ENCODE measurements at regions not wholly inside any gene's neighbourhood (a gene's known extent, or its start where the extent isn't known, plus 50 kb on each side); places are given as distances from the start of the nearest gene placed in this dataset.
"Not testable (repeated sequence)": the region's sequence is repeated elsewhere in the genome, so short reads cannot be mapped to it uniquely, and the experiment has no call there.

DNA sequence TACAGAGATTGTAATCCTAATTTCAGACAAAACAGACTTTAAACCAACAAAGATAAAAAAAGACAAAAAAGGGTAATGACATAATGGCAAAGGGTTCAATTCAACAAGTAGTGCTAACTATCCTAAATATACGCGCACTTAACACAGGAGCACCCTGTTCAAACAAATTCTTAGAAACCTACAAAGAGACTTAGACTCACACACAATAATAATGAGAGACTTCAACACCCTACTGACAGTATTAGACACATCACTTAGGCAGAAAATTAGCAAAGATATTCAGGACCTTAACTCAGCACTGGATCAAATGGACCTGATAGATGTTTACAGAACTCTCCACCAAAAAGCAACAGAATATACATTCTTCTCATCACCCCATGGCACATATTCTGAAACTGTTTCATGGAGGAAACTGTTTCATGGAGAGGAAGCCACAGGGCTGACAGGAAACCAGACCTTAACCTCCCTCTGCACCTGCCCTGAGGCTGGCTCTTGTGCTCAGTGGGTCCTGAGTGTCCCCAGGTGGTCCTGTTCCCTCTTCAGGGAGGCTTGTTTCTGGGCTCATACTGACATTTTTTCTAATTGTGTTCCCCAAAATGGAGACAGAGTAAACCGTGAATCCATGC lies 54.7 kb downstream of the OR4M2 start:
- H3K4me1 ChIP-seq (ENCODE audit: insufficient read depth, insufficient read length); H3K9ac ChIP-seq (ENCODE audit: insufficient read length, low read depth); H3K9me3 ChIP-seq (ENCODE audit: insufficient read depth, low read length); DNase-seq (ENCODE audit: low read depth, low spot score); H3K36me3 ChIP-seq (ENCODE audit: insufficient read depth, insufficient read length, low read length); H3K4me3 ChIP-seq (ENCODE audit: insufficient read length, low read depth); H3K27me3 ChIP-seq (ENCODE audit: insufficient read depth, insufficient read length): not testable (repeated sequence)

DNA sequence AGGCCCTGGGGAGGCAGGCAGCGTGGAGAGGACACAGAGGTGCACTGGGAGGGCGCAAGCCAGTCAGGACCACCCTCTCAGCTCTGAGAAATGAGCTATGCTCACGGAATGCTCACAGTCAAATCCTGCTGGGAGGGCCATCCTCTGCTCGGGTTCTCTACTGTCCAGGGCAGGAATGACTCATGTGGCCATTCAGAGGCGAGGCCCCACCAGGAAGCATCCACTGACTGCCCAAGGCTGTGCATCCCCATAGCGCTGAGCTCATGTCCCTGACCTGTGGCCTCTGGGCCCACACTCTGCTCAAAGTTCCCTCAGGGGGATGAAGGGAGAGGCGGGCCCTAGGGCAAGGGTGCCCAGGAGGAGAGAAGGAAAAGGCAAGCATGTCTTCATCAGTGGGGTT lies 57.2 kb downstream of the OR4M2 start:
- not testable (repeated sequence) for DNase-seq (ENCODE audit: low read depth, low spot score); H3K36me3 ChIP-seq (ENCODE audit: insufficient read depth, insufficient read length, low read length); H3K9ac ChIP-seq (ENCODE audit: insufficient read length, low read depth); H3K4me3 ChIP-seq (ENCODE audit: insufficient read length, low read depth); H3K9me3 ChIP-seq (ENCODE audit: insufficient read depth, low read length); H3K27me3 ChIP-seq (ENCODE audit: insufficient read depth, insufficient read length); H3K4me1 ChIP-seq (ENCODE audit: insufficient read depth, insufficient read length)

DNA sequence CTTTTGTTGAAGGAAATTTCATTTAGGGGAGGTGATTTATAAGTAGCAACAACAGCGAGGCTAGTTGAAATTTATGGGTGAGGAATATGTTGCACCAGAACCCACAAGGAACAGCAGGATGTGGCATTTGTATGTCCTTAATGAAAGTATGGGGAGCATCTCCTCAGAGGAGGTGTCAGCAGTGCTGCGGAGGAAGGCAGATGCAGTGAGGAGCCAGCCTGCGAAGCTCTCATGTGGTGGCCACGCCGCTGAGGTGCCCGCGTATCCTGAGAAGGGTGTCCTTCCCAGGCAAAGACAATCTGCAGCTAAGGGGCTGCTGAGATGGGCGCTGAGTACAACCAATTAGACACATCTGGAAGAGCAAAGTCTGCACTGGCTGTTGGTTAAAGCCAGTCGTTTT lies 60.8 kb downstream of the OR4M2 start:
- H3K9ac ChIP-seq (ENCODE audit: insufficient read length, low read depth); H3K4me3 ChIP-seq (ENCODE audit: insufficient read length, low read depth); H3K9me3 ChIP-seq (ENCODE audit: insufficient read depth, low read length); DNase-seq (ENCODE audit: low read depth, low spot score); H3K4me1 ChIP-seq (ENCODE audit: insufficient read depth, insufficient read length); H3K36me3 ChIP-seq (ENCODE audit: insufficient read depth, insufficient read length, low read length); H3K27me3 ChIP-seq (ENCODE audit: insufficient read depth, insufficient read length): not testable (repeated sequence)

DNA sequence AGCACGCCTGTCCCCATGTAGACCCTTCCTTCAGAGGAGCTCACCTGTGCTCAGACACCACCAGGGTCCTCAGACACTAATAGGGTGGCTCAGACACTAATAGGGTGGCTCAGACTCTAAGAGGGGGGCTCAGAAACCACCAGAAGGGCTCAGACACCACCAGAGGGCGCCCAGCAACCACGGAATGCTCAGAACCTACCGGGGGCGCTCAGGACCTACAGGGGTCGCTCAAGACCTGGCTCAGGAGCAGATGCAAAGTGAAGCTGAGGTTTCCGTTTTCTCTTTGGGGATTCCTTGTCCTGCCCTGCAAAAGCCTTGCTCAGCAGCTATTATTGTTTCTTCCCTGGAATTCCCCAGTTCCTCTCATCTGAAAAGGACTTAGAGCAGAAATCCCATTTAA lies 67.8 kb downstream of the OR4M2 start:
- DNase-seq (ENCODE audit: low read depth, low spot score); H3K9ac ChIP-seq (ENCODE audit: insufficient read length, low read depth); H3K4me1 ChIP-seq (ENCODE audit: insufficient read depth, insufficient read length); H3K9me3 ChIP-seq (ENCODE audit: insufficient read depth, low read length); H3K4me3 ChIP-seq (ENCODE audit: insufficient read length, low read depth); H3K36me3 ChIP-seq (ENCODE audit: insufficient read depth, insufficient read length, low read length); H3K27me3 ChIP-seq (ENCODE audit: insufficient read depth, insufficient read length): not testable (repeated sequence)

DNA sequence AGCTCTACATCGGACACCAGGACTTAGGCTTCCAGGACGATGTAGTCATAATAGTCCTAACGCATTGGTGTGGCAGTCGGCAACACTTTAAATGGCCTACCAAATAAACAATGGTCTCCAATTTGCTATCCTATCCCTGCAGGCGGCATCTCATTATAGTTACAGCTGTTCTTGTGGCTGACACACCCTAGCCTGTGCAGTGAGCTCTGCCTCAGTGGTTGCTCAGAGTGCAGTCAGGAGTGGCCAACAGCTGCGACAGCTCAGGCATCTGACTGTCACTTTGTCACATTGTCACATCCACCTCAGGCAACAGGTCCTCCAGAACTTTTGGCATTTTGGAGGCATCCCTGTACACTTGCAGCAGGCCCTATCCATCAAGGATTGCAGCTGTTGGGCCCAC lies 77.9 kb downstream of the OR4M2 start:
- not testable (repeated sequence) for H3K9ac ChIP-seq (ENCODE audit: insufficient read length, low read depth); DNase-seq (ENCODE audit: low read depth, low spot score); H3K4me1 ChIP-seq (ENCODE audit: insufficient read depth, insufficient read length); H3K9me3 ChIP-seq (ENCODE audit: insufficient read depth, low read length); H3K36me3 ChIP-seq (ENCODE audit: insufficient read depth, insufficient read length, low read length); H3K4me3 ChIP-seq (ENCODE audit: insufficient read length, low read depth); H3K27me3 ChIP-seq (ENCODE audit: insufficient read depth, insufficient read length)

DNA sequence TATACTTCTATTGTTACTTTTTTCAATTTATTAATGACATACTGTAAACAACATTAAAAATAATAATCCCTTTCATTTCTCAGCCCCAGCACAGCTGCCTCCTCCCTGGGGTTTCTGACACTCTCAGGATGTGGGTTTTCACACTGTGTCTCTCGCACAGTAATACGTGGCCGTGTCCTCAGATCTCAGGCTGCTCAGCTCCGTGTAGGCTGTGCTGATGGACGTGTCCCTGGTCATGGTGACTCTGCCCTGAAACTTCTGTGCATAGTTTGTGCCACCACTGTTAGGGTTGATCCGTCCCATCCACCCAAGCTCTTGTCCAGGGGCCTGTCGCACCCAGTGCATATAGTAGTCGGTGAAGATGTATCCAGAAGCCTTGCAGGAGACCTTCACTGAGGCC lies 80.0 kb downstream of the OR4M2 start:
- H3K27me3 ChIP-seq (ENCODE audit: insufficient read depth, insufficient read length); H3K9ac ChIP-seq (ENCODE audit: insufficient read length, low read depth): not testable (repeated sequence)

DNA sequence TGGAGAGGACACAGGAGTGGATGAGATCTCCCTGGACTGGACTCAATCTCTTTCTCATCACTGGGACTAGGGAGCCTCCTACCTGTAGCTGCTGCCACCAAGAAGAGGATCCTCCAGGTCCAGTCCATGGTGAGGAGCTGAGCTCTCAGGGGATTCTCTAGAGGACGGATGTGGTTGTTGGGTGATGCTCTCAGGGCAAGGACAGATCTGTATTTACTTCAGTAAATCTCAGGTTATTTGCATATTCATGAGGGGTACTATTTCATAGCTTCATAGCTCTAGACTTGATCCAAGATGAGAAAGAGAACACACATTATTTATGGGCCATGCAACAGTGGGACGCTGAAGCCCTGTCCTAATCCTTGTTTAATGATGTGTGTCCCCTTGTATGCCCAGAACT lies 80.4 kb downstream of the OR4M2 start:
- H3K27me3 ChIP-seq (ENCODE audit: insufficient read depth, insufficient read length); H3K4me1 ChIP-seq (ENCODE audit: insufficient read depth, insufficient read length); H3K9ac ChIP-seq (ENCODE audit: insufficient read length, low read depth); H3K4me3 ChIP-seq (ENCODE audit: insufficient read length, low read depth); DNase-seq (ENCODE audit: low read depth, low spot score); H3K36me3 ChIP-seq (ENCODE audit: insufficient read depth, insufficient read length, low read length); H3K9me3 ChIP-seq (ENCODE audit: insufficient read depth, low read length): not testable (repeated sequence)

More for the DNA sequence above, 80.0 kb downstream of the OR4M2 start:
- not testable (repeated sequence) for H3K4me1 ChIP-seq (ENCODE audit: insufficient read depth, insufficient read length); DNase-seq (ENCODE audit: low read depth, low spot score); H3K36me3 ChIP-seq (ENCODE audit: insufficient read depth, insufficient read length, low read length); H3K9me3 ChIP-seq (ENCODE audit: insufficient read depth, low read length); H3K4me3 ChIP-seq (ENCODE audit: insufficient read length, low read depth)

DNA sequence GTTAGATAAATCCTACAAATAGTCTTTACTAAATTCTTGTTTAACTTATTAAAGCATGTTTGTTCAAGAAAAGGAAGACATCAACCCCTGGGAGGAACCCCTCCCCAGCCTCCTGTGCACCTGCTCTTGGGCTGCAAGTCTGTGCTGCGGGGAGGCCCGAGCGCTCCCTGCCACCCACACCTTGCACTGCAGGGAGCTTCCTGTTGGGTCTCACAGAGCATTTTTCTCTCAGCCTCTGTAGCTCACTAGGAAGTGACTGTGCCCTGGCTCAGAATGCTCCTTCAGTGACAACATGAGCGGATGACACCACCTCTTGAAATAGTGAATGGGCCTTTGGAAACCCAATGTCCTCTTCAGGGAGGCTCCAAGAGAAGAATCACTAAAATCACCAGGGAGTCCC lies 81.1 kb downstream of the OR4M2 start:
- not testable (repeated sequence) for H3K36me3 ChIP-seq (ENCODE audit: insufficient read depth, insufficient read length, low read length); H3K9me3 ChIP-seq (ENCODE audit: insufficient read depth, low read length); H3K9ac ChIP-seq (ENCODE audit: insufficient read length, low read depth); DNase-seq (ENCODE audit: low read depth, low spot score); H3K27me3 ChIP-seq (ENCODE audit: insufficient read depth, insufficient read length); H3K4me3 ChIP-seq (ENCODE audit: insufficient read length, low read depth); H3K4me1 ChIP-seq (ENCODE audit: insufficient read depth, insufficient read length)

DNA sequence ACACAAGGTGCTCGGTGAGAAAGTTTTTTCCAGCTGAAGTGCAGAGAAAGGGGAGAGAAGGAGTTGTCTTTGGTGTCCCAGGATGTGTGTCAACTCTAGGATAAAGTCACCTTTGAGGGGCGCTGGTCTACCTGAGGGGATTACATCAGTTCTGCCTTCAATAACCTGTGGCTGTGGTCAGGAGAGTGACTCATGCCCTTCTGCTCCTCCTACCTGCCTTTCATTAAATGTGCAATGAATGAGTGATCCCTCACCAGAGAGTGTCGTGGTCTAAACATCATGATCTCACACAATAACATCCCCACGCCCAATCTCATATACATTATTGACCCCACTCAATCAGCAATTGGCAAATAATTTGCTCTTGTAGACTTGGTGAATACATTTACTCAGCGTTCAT lies 83.4 kb downstream of the OR4M2 start:
- H3K27me3 ChIP-seq (ENCODE audit: insufficient read depth, insufficient read length); H3K9ac ChIP-seq (ENCODE audit: insufficient read length, low read depth); H3K9me3 ChIP-seq (ENCODE audit: insufficient read depth, low read length); DNase-seq (ENCODE audit: low read depth, low spot score); H3K4me1 ChIP-seq (ENCODE audit: insufficient read depth, insufficient read length); H3K4me3 ChIP-seq (ENCODE audit: insufficient read length, low read depth); H3K36me3 ChIP-seq (ENCODE audit: insufficient read depth, insufficient read length, low read length): not testable (repeated sequence)

DNA sequence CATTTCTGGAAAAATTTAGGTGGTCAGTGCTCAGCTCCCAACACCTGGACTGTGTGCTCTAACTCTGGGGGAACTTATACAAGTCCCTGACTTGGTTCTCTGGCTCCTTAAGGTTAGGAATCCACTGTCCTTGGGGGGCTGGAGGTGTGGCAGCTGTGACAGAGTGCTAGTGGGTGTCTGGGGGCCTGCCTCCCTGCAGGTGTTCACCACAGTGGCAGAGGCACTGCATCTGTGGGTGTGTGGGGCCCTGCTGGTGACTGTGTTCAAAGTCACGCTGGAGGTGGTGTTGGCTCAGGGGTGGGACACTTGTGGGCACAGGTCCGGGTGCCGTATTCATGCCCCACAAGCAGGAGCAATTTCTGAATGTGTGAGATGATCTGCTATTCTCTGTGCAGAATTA lies 87.2 kb downstream of the OR4M2 start:
- not testable (repeated sequence) for H3K27me3 ChIP-seq (ENCODE audit: insufficient read depth, insufficient read length); H3K4me1 ChIP-seq (ENCODE audit: insufficient read depth, insufficient read length); H3K9me3 ChIP-seq (ENCODE audit: insufficient read depth, low read length); H3K36me3 ChIP-seq (ENCODE audit: insufficient read depth, insufficient read length, low read length); H3K9ac ChIP-seq (ENCODE audit: insufficient read length, low read depth); H3K4me3 ChIP-seq (ENCODE audit: insufficient read length, low read depth); DNase-seq (ENCODE audit: low read depth, low spot score)

DNA sequence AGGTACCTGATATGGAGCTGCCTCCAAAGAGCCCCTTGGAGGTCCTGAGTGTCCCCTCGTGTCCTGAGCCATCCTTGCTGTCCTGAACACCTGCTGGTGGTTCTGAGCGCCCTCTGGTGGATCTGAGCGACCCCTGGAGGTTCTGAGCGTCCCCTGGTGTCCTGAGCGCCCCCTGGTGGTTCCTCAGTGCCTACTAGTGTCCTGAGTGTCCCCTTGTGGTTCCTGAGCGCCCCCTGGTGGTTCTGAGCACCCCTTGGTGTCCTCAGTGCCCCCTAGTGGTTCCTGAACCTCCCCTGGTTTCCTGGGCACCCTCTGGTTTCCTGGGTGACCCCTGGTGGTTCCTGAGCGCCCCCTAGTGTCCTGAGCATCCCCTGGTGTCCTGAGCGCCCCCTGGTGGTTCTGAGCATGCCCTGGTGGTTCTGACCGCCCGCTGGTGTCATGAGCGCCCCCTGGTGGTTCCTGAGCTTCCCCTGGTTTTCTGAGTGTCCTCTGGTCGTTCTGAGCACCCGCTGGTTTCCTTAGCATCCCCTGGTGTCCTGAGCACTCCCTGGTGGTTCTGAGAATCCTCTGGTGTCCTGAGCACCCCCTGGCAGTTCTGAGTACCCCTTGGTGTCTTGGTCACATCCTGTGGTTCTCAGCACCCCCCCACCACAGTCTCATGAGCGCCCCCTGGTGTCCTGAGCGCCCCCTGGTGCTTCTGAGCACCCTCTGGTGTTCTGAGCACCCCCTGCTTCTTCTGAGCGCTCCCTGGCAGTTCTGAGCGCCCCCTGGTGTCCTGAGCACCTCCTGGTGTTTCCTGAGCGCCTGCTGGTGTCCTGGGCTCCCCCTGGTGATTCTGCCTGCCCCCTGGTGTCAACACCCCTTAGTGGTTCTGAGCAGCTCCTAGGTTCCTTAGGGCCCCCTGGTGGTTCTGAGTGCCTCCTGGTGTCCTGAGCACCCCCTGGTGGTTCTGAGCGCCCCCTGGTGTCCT lies 93.0 kb downstream of the OR4M2 start:
- H3K36me3 ChIP-seq (ENCODE audit: insufficient read depth, insufficient read length, low read length); H3K9ac ChIP-seq (ENCODE audit: insufficient read length, low read depth): not testable (repeated sequence)

DNA sequence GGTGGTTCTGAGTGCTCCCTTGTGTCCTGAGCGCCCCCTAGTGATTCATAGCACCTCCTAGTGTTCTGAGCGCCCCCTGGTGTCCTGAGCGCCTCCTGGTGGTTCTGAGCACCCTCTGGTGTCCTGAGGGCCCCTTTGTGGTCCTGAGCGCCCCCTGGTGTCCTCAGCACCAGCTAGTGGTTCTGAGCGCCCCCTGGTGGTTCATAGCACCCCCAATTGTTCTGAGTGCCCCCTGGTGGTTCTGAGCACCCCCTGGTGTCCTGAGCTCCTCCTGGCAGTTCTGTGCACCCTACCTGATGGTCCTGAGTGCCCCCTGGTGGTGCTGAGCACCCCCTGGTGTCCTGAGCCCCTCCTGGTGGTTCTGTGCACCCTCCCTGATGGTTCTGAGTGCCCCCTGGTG lies 93.8 kb downstream of the OR4M2 start:
- not testable (repeated sequence) for H3K27me3 ChIP-seq (ENCODE audit: insufficient read depth, insufficient read length); H3K9ac ChIP-seq (ENCODE audit: insufficient read length, low read depth); H3K9me3 ChIP-seq (ENCODE audit: insufficient read depth, low read length); H3K4me1 ChIP-seq (ENCODE audit: insufficient read depth, insufficient read length); H3K4me3 ChIP-seq (ENCODE audit: insufficient read length, low read depth); DNase-seq (ENCODE audit: low read depth, low spot score); H3K36me3 ChIP-seq (ENCODE audit: insufficient read depth, insufficient read length, low read length)

More for the DNA sequence above, 93.0 kb downstream of the OR4M2 start:
- H3K9me3 ChIP-seq (ENCODE audit: insufficient read depth, low read length); H3K4me1 ChIP-seq (ENCODE audit: insufficient read depth, insufficient read length); H3K4me3 ChIP-seq (ENCODE audit: insufficient read length, low read depth); DNase-seq (ENCODE audit: low read depth, low spot score); H3K27me3 ChIP-seq (ENCODE audit: insufficient read depth, insufficient read length): not testable (repeated sequence)
